ENCODE measurements at regions not wholly inside any gene's neighbourhood (a gene's known extent, or its start where the extent isn't known, plus 50 kb on each side); places are given as distances from the start of the nearest gene placed in this dataset.
"Not testable (repeated sequence)": the region's sequence is repeated elsewhere in the genome, so short reads cannot be mapped to it uniquely, and the experiment has no call there.

- ATAC-seq (no peak), DNase-seq (no peak)
These were observed 81.5 kb upstream of the MSX2 start for GRCh38 chr5:174642816-174643405.

- ATAC-seq = no peak
These were observed 79.9 kb upstream of the MSX2 start for GRCh38 chr5:174644436-174644835.

GRCh38 chr5:174644923-174645322 lies 79.5 kb upstream of the MSX2 start:
- no peak for ATAC-seq
- DNase-seq = no peak

More at GRCh38 chr5:174644436-174644835, 79.9 kb upstream of the MSX2 start:
- DNase-seq = no peak

- DNase-seq (no peak), ATAC-seq (no peak)
These were observed 78.7 kb upstream of the MSX2 start for GRCh38 chr5:174645677-174646076.

- not testable (repeated sequence) for ATAC-seq, DNase-seq
These were observed 75.8 kb upstream of the MSX2 start for GRCh38 chr5:174648618-174649017.

GRCh38 chr5:174649391-174649790 lies 75.0 kb upstream of the MSX2 start:
- DNase-seq (no peak), ATAC-seq (no peak)

- ATAC-seq (no peak), DNase-seq (no peak)
These were observed 69.9 kb upstream of the MSX2 start for GRCh38 chr5:174654442-174654841.

- ATAC-seq = no peak
- DNase-seq = no peak
These were observed 69.0 kb upstream of the MSX2 start for GRCh38 chr5:174655351-174655750.

GRCh38 chr5:174664180-174664850 lies 60.1 kb upstream of the MSX2 start:
- DNase-seq (no peak), ATAC-seq (no peak)

- no peak for ATAC-seq
- DNase-seq = no peak
These were observed 59.0 kb upstream of the MSX2 start for GRCh38 chr5:174665347-174665746.

GRCh38 chr5:174667526-174667925 lies 56.9 kb upstream of the MSX2 start:
- DNase-seq (no peak), ATAC-seq (no peak)

- no peak for ATAC-seq
- DNase-seq = no peak
These were observed 56.0 kb upstream of the MSX2 start for GRCh38 chr5:174668349-174668748.

Measured in stimulated activated naive CD8-positive, alpha-beta T cell treated with anti-CD3 and anti-CD28 coated beads, Interleukin-15, Interleukin-2, amounts not matched to agents 100 U/mL and 50 U/mL, for 24 hours (primary cell).